NCI-H2196 (cell line): ENCODE measurements at regions not wholly inside any gene's neighbourhood (a gene's known extent, or its start where the extent isn't known, plus 50 kb on each side); places are given as distances from the start of the nearest gene placed in this dataset.

ENCODE experiments used
- DNase-seq: peaks from one replicate; lab custom pipeline; 2025; ENCODE audit not compliant: unreplicated experiment; lab: John Stamatoyannopoulos, UW

GRCh38 chr11:70834277-70834940, 418.0 kb downstream of the SHANK2 start:
- DNase-seq, result no peak

DNA sequence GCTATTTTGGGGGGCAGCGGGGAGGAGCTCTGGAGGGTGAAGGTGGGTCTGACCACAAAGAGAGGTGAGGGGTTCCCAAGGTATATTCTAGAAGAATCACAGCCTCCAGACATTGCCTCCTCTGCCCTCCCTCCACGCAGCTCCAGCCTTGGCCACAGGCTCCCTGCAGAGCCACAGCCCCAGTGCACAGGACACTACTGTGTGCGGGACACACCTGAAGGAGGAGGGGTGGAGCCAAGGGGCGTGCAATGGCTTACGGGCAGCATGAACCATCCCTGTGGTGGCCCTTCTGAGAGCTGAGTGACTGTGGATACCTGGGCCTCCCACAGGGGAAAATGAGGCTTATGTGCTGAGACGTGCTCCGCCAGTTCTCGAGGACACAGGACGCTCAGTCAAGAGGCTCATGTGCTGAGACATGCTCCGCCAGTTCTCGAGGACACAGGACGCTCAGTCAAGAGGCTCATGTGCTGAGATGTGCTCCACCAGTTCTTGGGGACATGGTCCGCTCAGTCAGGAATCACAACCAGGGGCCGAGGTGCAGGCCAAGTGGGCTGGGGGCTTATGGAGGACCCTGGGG, 417.3 kb downstream of the SHANK2 start:
- no peak for DNase-seq

DNA sequence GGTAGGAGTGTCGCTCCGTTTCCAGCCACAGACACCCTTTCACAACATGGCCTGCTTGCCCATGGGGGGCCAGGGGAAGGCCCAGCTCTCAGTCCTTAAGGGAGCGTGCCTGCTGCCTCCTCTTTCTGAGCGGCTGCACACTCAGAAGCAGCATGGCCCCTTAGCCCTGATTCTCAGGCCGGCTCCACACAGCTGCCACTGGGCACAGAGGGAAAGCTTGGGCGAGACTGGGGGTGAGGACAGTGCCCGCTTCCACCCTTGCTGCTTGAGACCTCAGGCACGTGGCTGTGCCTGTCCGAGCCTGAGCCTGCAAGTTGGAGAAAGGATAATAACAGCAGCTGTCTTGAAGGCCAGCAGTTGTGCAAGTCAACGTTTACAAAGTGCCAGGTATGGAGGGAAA, 416.3 kb downstream of the SHANK2 start:
- DNase-seq, result no peak

DNA sequence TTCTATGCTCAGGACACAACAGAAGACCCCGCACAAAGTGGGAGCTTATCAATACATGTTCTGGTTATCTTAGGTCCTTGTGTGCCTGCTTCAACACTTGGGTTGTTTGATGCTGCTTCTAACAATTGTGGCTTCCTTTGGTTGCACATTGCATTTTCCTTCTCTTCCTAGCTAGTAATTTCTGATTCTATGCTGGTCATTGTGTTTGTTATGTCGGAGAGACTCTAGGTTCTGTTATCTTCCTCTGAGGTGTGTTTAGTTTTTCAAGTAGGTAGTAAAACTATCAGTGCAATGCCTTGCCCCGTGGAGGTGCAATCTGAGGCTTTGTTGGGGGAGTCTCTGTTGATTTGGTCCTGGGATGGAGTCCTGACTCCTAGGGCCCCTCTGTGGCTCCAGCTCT, 414.2 kb downstream of the SHANK2 start:
- DNase-seq, result no peak

DNA sequence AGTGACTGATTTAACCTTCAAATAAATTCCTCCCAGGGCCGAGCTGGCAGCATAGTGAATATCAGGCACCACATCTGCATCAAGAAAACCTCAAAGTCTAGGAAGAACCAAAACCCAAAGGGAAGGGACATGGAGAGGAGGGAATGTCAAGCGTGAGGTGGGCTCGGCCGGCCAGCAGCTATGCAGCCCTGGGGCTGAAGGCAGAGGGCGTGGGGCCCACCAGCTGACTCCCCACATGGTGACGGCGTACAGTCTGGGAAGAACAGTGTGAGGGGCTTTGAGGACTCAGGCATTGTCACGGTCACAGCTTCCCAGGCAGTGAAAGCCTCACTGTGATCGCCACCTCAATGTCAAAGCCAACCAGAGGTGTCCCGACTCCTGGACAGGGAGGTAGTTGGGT, 412.5 kb downstream of the SHANK2 start:
- no peak for DNase-seq

GRCh38 chr11:70841264-70841663, 411.1 kb downstream of the SHANK2 start:
- DNase-seq, result no peak

- DNase-seq, result no peak
Measured at GRCh38 chr11:70842256-70842655, 410.1 kb downstream of the SHANK2 start.

GRCh38 chr11:70842701-70843100, 409.7 kb downstream of the SHANK2 start:
- no peak for DNase-seq

DNA sequence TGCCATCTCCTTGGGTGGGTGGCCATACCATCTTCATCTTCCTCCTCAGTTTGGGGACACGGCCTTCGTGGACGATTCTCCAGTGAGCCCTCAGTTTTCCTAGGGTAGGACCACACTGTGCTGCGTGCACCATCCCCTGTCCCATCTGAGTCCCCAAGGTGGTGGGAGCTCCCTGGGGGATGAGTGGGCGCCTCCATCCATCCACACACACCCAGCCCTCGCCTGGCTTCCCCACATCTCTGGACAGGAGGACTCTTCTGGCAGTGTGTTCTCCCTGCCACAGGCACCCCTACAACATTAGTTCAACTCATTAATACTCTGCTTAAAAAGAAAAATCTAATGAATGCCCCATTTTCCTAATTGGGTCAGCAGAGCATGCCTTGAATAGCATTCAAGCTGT, 408.5 kb downstream of the SHANK2 start:
- no peak for DNase-seq

DNA sequence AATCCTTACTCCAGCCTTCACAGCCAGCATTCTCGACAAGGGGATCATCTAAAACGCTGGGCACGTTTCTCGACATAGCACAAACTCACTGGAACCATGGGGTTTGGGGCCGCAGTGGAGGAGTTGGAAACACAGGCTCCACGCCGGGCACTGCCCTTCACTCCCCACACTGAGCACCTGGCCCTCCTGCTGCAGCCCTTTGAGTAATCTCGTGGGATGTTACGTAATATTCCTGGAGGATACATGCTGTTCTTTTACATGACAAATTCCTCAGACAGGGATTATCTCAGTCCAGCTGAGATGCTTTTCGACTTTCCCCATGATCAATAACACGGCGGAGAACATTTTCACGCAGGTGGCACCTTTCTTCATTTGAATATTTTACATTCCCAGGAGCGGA, 408.0 kb downstream of the SHANK2 start:
- DNase-seq, result no peak

GRCh38 chr11:70845591-70846041, 406.8 kb downstream of the SHANK2 start:
- DNase-seq, result no peak

DNA sequence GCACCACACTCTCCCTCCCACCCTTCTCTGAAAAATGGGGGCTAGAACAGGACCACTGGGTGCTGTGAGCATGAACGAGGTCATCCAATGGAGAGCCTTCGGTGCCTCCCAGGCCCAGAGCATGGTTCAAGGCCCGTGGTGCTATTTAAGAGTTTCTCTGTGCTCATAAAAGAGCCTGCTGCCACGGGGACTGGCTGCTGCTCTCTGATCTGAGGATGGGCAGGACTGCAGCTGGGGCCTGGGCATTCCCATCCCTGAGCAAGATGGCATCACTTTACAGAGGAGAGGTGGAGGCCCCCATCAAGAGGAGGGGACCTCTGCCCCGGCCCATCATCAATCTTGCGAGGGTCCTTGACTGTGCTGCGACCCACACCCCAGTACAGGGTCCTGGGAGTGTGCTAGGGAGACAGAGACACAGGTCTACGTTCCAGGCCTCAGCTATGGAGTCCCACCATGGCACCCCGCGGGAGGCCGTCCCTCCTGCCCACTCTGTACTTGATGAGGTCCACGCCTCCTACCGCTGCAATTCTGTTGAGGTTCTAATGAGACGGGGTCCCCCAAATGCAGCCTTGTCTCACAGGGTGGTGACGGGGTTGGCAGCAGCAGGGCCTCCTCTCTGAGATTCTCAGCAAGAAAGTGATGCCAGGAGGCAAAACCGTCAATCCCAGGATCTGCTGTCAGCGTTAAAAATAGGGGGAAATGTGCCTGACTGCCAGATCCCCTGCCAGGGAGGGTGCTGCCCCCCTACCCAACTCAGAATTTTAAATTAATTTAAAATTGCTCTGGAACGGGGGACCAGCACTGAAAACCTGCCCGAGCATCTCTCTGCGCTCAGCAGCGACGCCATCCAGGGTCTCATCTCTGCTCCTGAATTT, 405.4 kb downstream of the SHANK2 start:
- no peak for DNase-seq

DNA sequence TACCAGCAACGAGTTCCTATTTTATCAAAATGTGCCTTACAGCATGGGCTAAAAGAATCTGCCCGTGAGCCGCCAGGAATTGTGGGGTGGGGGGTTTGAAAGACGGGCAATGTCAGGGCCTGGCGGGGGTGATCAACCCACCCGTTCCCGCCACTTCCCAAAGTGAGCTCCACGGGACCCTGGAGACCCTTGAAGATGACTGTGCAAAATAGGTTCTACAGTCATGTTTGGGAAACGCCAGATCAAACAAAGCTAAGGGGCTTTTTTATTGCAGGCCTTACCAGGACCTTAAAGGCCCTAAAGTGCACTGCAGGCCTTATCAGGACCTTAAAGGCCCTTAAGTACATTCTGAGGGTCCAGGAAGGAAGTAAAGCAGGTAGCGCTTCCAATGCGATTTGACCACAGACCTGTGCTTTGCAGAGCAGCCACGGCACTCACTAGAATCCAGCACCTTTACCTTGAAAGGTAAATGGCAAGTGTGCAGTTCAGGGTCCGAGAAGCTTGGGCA, 404.1 kb downstream of the SHANK2 start:
- no peak for DNase-seq

DNA sequence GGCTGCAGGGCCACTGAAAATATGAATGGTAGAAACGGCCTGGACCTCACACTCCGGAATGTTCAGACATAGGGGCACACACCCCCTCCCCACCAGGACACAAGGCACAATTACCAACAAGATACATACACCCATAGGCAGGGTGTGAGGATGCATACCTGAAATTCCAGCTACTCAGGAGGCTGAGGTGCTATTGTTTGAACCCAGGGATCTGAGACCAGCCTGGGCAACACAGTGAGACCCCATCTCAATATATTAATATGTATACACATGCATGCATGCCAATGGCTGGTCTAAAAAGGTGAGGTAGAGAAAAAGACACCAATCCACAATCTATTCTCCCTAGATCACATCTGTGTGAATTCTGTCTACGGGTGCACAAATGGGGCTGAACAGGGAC, 403.3 kb downstream of the SHANK2 start:
- DNase-seq, result no peak

DNA sequence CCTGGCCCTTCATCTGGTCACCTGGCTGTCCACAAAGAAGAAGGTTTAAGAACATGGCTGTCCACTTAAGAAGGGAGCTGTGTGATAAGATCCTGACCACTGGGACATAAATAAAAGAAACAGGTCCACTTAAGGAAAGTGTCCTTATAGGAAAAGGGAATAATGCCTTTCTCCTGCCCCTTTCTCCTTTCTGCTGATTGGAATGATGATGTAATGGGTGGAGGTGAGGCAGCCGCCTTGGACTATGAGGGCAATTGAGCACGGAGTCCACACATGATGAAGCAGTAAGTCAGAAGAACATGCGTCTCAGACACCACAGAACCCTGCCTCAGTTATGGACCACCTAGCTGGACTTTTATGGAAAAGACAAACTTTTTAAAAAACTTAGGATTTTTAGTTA, 401.1 kb downstream of the SHANK2 start:
- DNase-seq, result no peak

GRCh38 chr11:70851907-70852306, 400.5 kb downstream of the SHANK2 start:
- DNase-seq, result no peak

DNA sequence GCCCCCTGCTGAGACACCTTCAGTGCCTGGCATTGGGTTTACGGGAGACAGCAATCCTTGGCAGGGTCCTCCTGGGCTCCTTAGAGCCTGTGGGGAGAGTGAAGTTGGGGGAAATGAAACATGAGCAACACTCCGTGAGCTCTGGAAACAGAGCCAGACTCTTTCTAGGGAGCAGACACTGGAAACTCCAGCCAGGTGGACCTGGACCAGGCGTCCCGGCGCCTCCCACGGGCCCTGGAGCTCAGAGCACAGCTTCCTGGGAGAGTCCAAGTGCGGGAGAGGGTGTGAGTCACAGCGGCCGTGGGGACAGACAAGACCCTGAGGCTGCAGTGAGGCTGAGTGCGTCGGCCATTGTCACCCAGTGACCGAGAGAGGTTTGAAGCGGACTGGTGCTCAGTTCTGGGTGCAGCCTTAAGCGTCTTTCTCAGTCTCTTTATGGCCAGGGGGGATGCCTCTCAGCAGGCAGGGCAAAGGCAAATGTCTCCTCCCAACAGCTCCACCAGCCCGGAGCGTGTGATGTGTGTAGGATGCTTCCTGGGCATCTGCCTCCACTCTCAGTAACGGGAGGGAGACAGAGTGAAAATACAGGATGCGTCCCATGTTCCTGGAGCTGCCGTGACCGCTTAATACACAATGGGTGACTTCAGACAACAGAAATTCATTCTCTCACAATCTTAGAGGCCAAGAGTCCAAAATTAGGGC, 399.2 kb downstream of the SHANK2 start:
- no peak for DNase-seq

DNA sequence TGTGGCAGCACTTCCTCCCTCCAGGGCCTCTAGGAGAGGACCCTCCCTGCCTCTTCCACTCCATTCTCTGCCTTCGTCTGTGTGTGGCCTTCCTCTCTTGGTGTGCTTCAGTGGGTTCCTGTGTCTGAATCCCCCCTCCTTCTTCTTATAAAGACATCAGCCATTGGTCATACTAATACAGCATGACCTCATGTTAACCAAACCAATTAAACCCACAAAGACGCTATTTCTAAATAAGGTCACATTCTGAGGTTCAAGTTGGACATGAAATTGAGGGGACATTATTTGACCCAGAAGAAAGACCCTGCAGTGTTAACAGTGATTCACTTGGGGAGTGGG, 398.6 kb downstream of the SHANK2 start:
- DNase-seq, result no peak

DNA sequence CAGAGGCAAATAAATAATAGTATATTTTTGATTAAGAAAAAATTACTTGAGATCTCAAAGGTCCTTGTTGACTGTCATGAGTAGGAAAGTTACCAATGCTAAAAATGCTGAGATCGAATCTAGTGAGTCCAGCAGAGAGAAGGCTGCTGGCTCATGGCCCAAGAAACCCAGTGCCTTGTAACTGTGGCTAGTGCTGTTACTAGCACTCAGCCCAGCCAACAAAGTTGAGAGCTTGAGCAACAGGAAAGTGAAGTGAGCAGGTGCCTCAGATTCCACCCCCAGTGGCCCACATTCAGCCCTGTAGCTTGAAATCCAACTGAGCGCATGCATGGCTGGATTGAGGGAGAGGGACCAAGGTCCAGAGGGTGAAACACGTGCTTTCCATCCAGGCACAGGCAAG, 398.2 kb downstream of the SHANK2 start:
- DNase-seq, result peak; percentile 15

DNA sequence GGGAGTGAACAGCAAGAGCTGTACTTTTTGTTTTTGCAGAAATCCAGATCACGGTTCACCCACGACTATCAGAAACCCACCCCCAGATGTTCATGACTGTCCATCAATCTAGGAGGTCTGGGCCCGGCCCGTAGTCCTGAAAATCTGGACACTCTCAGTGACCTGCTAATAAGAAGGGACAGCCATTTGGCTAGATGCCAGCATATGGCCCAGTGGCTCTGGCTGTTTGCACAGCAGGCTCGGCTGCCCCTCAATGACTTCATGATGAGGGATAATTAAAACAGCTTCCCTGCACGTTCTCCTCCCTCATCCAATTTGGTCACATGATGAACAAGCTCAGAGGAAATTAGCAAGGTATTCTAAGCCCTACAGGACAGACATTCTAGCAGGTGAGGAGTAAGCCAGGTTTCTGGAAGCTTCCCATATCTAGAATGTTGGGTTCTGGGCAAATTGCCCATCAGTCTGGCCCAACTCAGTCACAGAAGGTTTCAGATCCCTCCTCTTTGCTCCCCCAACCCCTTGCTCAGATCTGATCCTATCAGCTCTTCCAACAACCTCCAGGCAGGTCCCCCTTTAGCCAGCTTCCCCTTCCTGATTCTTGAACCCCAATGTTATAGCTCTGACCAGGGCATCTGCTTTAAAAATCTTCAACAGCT, 397.3 kb downstream of the SHANK2 start:
- DNase-seq, result peak; percentile 79

DNA sequence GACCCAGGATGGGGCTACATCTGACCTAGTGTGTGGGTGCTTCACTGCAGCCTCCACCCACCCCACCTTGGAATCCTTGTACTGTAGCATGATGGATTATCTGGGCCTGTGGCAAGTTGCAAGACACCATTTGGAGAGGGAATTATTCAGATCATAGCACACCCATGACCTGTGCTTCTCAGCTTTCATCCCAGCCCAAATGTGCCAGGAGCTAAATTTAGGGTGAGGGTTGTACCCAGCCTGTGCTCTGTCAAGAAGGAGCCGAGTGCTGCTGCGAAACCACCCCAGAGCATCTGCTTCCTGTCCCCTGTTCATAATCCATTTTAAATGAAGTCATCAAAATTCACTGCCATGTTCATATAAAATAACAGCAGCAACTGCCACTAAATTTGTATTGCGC, 394.5 kb downstream of the SHANK2 start:
- DNase-seq, result no peak
